GM12873 (cell line): ENCODE measurements at regions not wholly inside any gene's neighbourhood (a gene's known extent, or its start where the extent isn't known, plus 50 kb on each side); places are given as distances from the start of the nearest gene placed in this dataset.

Source experiments
- TF ChIP-seq, protein P1 (sequence below): IDR thresholded peaks from 2 replicates; pipeline ENCODE4 v1.5.1; 2012; ENCODE audit warnings: low read depth, mild to moderate bottlenecking, moderate library complexity, low read length, control low read depth; ENCODE audit not compliant: insufficient read depth; ENCODE audit errors: missing control alignments

DNA sequence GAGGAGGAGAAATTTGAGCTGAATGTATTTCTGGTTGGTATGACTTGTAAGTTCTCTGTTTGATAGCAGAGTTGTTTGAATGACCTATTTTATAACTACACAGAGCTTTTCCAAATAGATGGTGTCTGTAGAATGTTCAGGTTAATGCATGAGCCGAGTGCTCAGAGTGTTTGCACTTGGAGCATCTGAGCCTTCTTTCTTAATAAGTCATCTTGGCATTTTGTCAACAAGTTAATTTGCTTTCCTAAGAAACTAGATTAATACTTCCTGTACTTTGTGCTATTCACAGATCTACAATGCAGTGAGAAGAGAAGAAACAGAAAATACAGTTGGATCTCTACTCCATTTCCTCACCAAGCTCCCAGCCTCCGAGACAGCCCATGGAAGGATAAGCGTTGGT lies 138.2 kb downstream of the PLCE1 start:
- TF ChIP-seq, protein P1, sequence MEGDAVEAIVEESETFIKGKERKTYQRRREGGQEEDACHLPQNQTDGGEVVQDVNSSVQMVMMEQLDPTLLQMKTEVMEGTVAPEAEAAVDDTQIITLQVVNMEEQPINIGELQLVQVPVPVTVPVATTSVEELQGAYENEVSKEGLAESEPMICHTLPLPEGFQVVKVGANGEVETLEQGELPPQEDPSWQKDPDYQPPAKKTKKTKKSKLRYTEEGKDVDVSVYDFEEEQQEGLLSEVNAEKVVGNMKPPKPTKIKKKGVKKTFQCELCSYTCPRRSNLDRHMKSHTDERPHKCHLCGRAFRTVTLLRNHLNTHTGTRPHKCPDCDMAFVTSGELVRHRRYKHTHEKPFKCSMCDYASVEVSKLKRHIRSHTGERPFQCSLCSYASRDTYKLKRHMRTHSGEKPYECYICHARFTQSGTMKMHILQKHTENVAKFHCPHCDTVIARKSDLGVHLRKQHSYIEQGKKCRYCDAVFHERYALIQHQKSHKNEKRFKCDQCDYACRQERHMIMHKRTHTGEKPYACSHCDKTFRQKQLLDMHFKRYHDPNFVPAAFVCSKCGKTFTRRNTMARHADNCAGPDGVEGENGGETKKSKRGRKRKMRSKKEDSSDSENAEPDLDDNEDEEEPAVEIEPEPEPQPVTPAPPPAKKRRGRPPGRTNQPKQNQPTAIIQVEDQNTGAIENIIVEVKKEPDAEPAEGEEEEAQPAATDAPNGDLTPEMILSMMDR = no peak

DNA sequence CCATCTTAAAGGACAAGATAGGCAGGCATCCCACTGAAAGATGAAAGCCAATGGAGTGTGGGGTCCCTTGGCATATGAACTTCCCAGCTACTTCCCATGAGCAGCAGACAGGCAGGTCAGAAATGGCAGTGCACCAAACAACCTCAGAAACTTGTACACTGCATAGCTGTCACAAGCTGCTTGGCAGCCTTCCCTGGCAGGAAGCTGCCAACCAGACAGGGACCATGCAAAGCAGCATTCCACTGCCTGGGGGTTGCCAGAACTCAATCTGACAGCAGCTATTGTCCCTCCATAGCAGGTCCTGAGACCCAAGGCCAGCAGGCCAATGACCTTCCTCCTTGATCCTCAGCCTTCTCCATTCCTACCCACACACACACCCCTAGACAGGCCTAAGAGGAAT lies 139.5 kb downstream of the PLCE1 start:
- TF ChIP-seq, protein P1 = no peak

DNA sequence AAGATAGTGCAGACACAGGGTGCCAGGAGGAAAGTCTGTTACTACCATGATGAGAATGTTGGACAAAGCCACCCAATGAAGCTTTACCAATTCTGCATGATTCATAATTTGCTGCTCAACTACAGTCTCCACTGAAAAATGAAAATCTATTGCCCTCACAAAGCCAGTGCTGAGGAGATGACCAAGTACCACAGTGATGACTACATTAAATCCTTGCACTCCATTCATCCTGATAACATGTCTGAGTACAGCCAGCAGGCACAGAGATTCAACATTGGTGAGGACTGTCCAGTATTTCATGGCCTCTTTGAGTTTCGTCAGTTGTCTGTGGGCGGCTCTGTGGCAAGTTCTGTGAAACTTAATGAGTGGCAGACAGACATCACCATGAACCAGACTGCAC lies 144.0 kb downstream of the PLCE1 start:
- TF ChIP-seq, protein P1 = no peak

DNA sequence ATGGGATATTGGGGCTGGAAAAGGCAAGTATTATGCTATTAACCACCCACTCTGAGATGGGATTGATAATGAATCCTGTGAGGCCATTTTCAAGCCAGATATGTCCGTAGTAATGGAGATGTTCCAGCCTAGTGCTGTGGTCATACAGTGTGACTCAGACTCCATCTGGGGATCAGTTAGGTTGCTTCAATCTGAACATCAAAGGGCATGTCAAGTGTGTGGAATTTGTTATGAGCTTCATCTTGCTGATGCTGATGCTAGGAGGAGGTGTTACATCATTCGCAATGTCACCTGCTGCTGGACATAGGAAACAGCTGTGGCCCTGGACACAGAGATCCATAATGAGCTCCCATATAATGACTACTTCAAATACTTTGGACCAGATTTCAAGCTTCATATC lies 144.7 kb downstream of the PLCE1 start:
- TF ChIP-seq, protein P1 = no peak

DNA sequence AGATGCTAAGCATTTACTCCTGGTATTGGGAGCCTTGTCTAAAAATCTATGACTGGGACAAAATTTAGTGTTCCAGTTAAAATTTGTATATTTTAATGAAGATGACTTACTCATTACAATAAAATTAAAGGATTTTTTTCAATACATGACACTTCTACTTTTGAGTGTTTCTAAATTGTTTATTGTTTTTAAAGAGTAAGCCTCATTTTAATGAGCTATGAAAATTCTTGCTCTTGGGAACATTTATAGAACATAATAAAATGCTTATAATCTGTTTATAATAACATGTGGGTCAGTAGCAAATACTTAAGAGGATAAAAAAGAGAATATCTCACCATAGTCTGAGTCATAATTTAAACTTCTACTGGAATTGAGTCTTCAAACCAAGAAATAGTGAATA lies 149.5 kb downstream of the PLCE1 start:
- TF ChIP-seq, protein P1 = no peak

DNA sequence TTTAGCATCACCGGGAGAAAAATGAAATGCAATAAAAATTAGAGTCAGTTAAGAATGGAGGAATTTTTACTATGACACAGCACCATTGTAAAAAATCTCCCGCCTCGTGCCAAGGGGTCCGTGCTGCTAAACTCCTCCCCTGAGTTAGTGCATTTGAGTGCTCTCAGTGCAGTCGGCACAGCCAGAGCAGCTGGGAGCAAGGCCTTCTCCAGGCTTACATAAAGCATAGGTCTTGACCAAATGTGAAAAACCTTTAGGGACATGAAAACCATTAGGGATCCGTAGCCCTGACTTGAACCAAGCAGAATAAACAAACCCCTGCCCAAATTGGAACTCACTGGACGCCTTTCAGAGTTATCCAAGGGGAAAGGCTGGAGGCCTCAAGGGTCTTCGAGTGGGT lies 152.6 kb downstream of the PLCE1 start:
- TF ChIP-seq, protein P1 = no peak

DNA sequence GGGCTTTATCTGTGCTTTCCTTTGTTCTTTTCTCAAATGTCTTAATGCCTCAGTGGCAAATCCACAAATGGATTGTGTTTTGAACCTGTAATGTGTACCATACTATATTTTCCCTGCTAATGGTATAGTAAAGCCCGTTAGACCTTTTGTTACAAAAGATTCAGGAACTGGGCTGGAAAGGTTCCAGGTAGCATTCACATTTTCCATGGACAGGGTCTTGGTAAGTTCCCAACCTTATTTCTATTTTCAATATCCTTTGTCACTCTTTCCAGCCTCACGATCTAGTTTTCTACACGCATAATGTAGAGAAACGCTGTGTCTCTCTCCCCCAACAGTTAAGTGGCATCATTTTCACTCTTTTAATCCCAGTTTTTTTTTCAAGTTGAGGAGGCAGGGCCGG lies 153.0 kb downstream of the PLCE1 start:
- TF ChIP-seq, protein P1 = no peak

DNA sequence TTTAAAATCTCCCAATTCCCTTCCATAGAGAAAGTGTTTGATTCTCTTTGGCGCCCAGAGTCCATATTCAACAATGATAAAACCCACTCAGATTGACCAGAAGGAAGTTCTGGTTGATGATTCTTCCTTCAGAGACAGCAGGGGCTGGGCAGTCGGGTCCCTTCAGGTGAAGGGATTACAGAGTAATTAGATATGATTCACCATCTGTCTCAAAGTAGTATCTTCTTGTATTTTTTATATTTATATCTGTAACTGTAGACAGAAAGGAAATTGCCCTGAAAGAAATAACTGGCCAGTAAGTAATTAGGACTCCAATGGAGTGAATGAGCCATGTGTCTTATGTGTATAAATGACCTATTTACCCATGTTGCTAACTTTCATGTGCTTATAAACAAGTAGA lies 156.0 kb downstream of the PLCE1 start:
- TF ChIP-seq, protein P1 = no peak
